Stimulated activated naive B cell treated with anti-CD40 and anti-IgM and Interleukin-4, amounts not matched to agents 10 μg/mL and 1 μg/mL and 100 μg/mL, for 72 hours (primary cell): ENCODE measurements at regions not wholly inside any gene's neighbourhood (a gene's known extent, or its start where the extent isn't known, plus 50 kb on each side); places are given as distances from the start of the nearest gene placed in this dataset.

Experiments
- ATAC-seq, 2 donors: fragments of 150-1000 bp; cut with Tn5 transposase; replicated peaks; 2 replicates each; pipeline ENCODE4 v1.10.0; 2021; ENCODE audit warnings: moderate library complexity in 1 of 2
- DNase-seq: peaks from one replicate; pipeline ENCODE4 v3.0.0; 2021
- H3K27ac Mint-ChIP-seq: one replicate; pipeline ENCODE4 v1.8.0; 2022; ENCODE audit warnings: mild to moderate bottlenecking, mixed read lengths
- H3K27me3 Mint-ChIP-seq, 2 donors: one replicate each; pipeline ENCODE4 v1.8.0; 2022; ENCODE audit warnings: mixed read lengths in 2 of 2
- H3K36me3 Mint-ChIP-seq, 2 donors: one replicate each; pipeline ENCODE4 v1.8.0; 2022; ENCODE audit warnings: mixed read lengths in 2 of 2, mild to moderate bottlenecking in 1 of 2
- H3K4me1 Mint-ChIP-seq, 2 donors: one replicate each; pipeline ENCODE4 v1.8.0; 2022; ENCODE audit warnings: mixed read lengths in 2 of 2, mild to moderate bottlenecking in 1 of 2
- H3K4me3 Mint-ChIP-seq, 2 donors: one replicate each; pipeline ENCODE4 v1.8.0; 2022; ENCODE audit warnings: mild to moderate bottlenecking in 2 of 2, mixed read lengths in 2 of 2, moderate library complexity in 1 of 2
- H3K9me3 Mint-ChIP-seq, 2 donors: one replicate each; pipeline ENCODE4 v1.8.0; 2022; ENCODE audit warnings: mixed read lengths in 2 of 2, mild to moderate bottlenecking in 1 of 2

DNA sequence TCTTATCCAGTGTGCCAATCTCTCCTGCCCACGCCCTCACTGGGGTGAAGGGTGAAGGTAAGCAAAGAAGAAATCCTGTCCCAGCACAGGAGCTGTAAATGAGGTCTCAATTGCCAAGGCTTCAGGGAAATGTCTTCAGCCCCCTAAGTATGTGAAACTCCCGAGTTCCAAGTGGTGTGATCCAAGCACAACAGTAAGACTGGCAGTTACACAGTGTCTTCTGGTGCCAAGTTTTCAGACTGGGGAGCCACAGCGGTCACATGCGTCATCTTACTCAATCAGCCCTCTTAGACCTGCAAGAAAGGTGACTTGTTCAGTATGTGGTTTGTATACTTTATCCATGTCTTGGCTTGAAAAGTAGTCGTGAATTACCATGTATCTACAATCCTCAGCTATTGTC, 55.0 kb upstream of the SPRED2 start:
- ATAC-seq (no peak), DNase-seq (no peak)
- H3K36me3 Mint-ChIP-seq: peaks cover 3 to 9% of the 10 kb centered on the region in 2 donors
- peaks cover 29 to 37% of the 10 kb centered on the region in 2 donors for H3K27me3 Mint-ChIP-seq
- H3K9me3 Mint-ChIP-seq: peaks cover 10 to 13% of the 10 kb centered on the region in 2 donors
- no peak overlapping the region for H3K4me3 Mint-ChIP-seq
- H3K4me1 Mint-ChIP-seq: no peaks in the 10 kb centered on the region
- H3K27ac Mint-ChIP-seq: no peak overlapping the region

DNA sequence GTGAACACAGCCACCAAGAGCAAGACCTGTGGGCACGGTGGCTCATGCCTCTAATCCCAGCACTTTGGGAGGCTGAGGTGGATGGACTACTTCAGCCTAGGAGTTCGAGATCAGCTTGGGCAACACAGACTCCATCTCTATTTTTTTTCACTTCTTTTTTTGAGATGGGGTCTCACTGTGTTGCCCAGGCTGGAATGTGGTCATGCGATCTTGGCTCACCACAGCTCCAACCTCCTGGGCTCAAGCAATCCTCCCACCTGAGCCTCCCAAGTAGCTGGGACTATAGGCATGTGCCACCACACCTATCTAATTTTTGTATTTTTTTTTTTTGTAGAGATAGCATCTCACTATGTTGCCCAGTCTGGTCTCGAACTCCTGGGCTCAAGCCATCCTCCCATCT, 54.4 kb upstream of the SPRED2 start:
- Mint-ChIP-seq H3K36me3 (peaks cover 3 to 9% of the 10 kb centered on the region in 2 donors), H3K27me3 (peaks cover 29 to 37% of the 10 kb centered on the region in 2 donors), H3K27ac (no peak overlapping the region), H3K4me3 (no peak overlapping the region), H3K4me1 (no peaks in the 10 kb centered on the region), H3K9me3 (peaks cover 10 to 13% of the 10 kb centered on the region in 2 donors)
- no peak for DNase-seq
- no peak for ATAC-seq

DNA sequence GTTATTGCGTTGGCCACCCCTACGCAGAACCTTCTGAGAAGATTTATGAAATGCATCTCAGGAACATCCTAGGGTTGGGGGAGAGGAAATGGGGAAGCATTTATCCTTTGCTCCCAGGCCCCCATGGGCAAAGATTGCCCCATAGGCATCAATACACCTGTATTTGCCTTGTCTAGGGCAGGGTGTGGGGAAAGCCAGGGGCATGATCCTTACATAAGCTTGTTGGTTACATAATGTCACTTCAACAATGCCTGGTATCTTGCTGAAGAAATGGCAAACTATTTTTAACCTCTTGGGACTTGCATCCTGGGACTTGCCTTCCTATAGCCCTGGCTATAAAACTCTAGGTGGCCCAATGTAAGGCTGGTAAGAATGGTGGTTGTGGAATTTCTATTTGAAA, 53.9 kb upstream of the SPRED2 start:
- ATAC-seq: no peak
- Mint-ChIP-seq H3K4me3 (no peak overlapping the region), H3K4me1 (no peaks in the 10 kb centered on the region), H3K36me3 (peaks cover 3 to 9% of the 10 kb centered on the region in 2 donors), H3K9me3 (peaks cover 10 to 13% of the 10 kb centered on the region in 2 donors), H3K27me3 (peaks cover 29 to 37% of the 10 kb centered on the region in 2 donors), H3K27ac (no peak overlapping the region)
- DNase-seq: no peak

DNA sequence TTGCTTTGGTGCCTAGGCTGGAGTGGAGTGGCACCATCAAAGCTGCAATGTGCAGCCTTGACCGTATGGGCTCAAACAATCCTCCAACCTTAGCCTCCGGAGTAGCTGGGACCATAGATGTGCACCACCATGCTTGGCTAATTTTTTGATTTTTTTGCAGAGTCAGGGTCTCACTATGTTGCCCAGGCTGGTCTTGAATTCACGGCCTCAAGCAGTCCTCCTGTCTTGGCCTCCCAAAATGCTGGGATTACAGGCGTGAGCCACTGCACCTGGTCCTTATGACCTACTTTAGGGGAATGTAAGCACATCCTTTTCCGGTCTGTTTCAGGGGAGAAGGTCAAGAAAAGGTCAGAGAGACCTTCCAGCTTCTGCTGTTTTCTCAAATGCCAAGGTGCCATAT, 53.4 kb upstream of the SPRED2 start:
- no peak overlapping the region for H3K4me3 Mint-ChIP-seq
- H3K9me3 Mint-ChIP-seq: peaks cover 10 to 13% of the 10 kb centered on the region in 2 donors
- DNase-seq (no peak), ATAC-seq (no peak)
- H3K27me3 Mint-ChIP-seq: peaks cover 30 to 38% of the 10 kb centered on the region in 2 donors
- peaks cover 3 to 9% of the 10 kb centered on the region in 2 donors for H3K36me3 Mint-ChIP-seq
- no peaks in the 10 kb centered on the region for H3K4me1 Mint-ChIP-seq
- no peak overlapping the region for H3K27ac Mint-ChIP-seq

DNA sequence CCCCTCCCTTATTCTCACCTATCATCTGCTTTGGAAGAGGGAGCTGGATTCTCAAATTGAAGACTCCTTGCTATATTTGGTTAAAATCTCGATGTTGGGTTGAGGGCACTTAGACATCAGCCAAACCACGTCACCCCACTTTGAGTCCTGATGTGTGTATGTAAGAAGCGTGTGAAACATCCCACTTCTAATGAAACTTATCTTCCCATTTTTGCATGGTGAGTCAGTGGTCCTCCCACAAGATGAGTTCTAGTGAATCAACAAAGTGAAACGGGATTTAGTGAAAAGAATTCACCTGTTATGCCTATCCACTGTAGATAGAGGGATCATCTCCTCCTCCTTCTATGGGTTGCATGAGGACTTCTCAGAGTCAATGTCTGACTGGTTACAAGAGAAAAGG, 51.4 kb upstream of the SPRED2 start:
- DNase-seq (no peak), ATAC-seq (no peak)
- Mint-ChIP-seq H3K27me3 (peaks cover 24 to 32% of the 10 kb centered on the region in 2 donors), H3K9me3 (peaks cover 10 to 13% of the 10 kb centered on the region in 2 donors), H3K4me3 (no peak overlapping the region), H3K27ac (no peak overlapping the region), H3K4me1 (no peaks in the 10 kb centered on the region), H3K36me3 (peaks cover 3 to 6% of the 10 kb centered on the region in 2 donors)

DNA sequence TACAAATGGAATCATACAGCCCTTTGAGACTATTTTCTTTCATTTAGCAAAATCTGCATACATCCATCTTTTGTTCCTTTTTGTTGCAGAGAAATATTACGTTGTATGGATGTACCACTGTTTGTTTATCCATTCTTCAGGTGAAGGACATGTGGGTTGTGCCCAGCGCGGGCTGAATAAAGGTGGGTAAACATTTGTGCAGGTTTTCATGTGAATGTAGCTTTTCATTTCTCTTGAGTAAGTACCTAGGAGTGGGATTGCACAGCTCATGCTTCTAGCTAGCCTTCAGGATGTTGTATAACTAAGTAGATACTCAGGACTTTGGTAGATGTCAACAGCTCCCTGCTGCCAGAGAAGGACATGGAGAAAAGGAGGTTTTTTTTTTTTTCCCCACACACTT, 50.6 kb upstream of the SPRED2 start:
- ATAC-seq (no peak), DNase-seq (no peak)
- Mint-ChIP-seq H3K4me3 (no peak overlapping the region), H3K9me3 (peaks cover 3 to 7% of the 10 kb centered on the region in 2 donors), H3K27me3 (peaks cover 17 to 24% of the 10 kb centered on the region in 2 donors), H3K4me1 (no peaks in the 10 kb centered on the region), H3K27ac (no peak overlapping the region), H3K36me3 (peaks cover 0 to 3% of the 10 kb centered on the region in 2 donors)
